ENCODE measurements at regions not wholly inside any gene's neighbourhood (a gene's known extent, or its start where the extent isn't known, plus 50 kb on each side); places are given as distances from the start of the nearest gene placed in this dataset.

DNA sequence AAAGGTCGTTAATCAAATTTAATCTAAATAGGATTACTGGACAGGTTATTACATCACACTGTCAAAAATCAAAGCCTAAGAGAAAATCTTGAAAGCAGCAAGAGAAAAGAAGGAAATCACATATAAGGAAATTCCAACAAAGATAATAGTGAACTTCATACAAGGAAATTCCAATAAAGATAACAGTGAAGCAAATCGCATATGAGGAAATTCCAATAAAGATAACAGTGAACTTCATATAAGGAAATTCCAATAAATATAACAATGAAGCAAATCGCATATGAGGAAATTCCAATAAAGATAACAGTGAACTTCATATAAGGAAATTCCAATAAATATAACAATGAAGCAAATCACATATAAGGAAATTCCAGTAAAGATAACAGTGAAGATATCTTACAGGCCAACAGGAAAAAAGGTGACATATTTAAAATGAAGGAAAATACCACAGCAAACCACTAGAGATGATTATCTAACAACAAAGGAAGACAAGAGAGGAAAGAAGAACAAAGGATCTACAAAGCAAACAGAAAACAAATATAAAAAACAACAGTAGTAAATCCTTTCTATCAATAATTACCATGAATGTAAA, 787.7 kb downstream of the CCDC85A start:
- Histone ChIP-seq H3K27me3 (replicated peaks; ENCODE audit: control insufficient read depth, insufficient read depth, low read length) (no peaks in the 10 kb centered on the region), H3K4me3 (ENCODE audit: low read depth, low read length) (no peak overlapping the region), H3K36me3 (ENCODE audit: control insufficient read depth, insufficient read depth, low read length) (no peaks in the 10 kb centered on the region), H3K9me3 (peaks cover 8% of the 10 kb centered on the region; the same call in 1 of the 2 replicates), H3K4me1 (0 out of 2 replicates have a peak, but pooled peaks cover 3% of the 10 kb centered on the region)
- peaks cover 26% of the 10 kb centered on the region for H3K9me3 Mint-ChIP-seq (ENCODE audit: unreplicated experiment)
- CTCF ChIA-PET: no interaction called here
- POLR2A ChIA-PET: no interaction called here
- no peak for DNase-seq
- intact Hi-C loops (cut with micrococcal nuclease; ENCODE audit: unreplicated experiment): no loop called here
- peaks cover 6% of the 10 kb centered on the region for H3K36me3 Mint-ChIP-seq (ENCODE audit: insufficient read depth, unreplicated experiment)
- H3K27me3 Mint-ChIP-seq (ENCODE audit: insufficient read depth, unreplicated experiment): no peaks in the 10 kb centered on the region
- H3K27ac Mint-ChIP-seq (ENCODE audit: unreplicated experiment): no peak overlapping the region
- no peaks in the 10 kb centered on the region for H3K4me1 Mint-ChIP-seq (ENCODE audit: low read depth, unreplicated experiment)
- BruUV-seq (replicated peaks): no TSS peak
- H3K4me3 Mint-ChIP-seq (ENCODE audit: unreplicated experiment): no peak overlapping the region
- TF ChIP-seq, protein P1, sequence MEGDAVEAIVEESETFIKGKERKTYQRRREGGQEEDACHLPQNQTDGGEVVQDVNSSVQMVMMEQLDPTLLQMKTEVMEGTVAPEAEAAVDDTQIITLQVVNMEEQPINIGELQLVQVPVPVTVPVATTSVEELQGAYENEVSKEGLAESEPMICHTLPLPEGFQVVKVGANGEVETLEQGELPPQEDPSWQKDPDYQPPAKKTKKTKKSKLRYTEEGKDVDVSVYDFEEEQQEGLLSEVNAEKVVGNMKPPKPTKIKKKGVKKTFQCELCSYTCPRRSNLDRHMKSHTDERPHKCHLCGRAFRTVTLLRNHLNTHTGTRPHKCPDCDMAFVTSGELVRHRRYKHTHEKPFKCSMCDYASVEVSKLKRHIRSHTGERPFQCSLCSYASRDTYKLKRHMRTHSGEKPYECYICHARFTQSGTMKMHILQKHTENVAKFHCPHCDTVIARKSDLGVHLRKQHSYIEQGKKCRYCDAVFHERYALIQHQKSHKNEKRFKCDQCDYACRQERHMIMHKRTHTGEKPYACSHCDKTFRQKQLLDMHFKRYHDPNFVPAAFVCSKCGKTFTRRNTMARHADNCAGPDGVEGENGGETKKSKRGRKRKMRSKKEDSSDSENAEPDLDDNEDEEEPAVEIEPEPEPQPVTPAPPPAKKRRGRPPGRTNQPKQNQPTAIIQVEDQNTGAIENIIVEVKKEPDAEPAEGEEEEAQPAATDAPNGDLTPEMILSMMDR (IDR thresholded peaks at IDR 0.05; ENCODE audit: insufficient read depth in 1 of 2, low read depth in 1 of 2, low read length in 1 of 2, severe bottlenecking in 1 of 2, unreplicated experiment in 1 of 2): no peak

DNA sequence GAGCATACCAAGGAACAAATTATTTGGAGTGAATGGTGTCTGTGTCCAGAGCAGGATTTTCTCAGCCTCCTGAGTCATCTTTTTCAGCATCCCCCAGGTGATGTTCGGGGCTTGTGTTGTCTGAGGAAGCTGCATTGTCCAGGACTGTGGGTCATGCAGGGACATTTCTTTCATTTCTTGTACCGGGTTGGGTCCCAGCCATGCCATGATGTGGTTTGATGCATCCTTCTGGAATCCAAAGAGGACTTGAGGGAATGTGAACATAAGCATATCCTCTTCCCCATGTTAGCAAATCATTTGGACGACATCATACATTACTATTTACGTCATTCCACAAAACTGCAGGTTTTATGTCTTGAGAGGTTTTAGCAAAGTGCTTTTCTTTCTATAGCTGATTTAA, 797.8 kb downstream of the CCDC85A start:
- Histone ChIP-seq H3K36me3 (ENCODE audit: control insufficient read depth, insufficient read depth, low read length) (no peaks in the 10 kb centered on the region), H3K4me1 (no peaks in the 10 kb centered on the region), H3K27me3 (replicated peaks; ENCODE audit: control insufficient read depth, insufficient read depth, low read length) (no peaks in the 10 kb centered on the region), H3K9me3 (peaks cover 7% of the 10 kb centered on the region; the same call in 1 of the 2 replicates), H3K4me3 (ENCODE audit: low read depth, low read length) (no peak overlapping the region)
- TF ChIP-seq, protein P1 (IDR thresholded peaks at IDR 0.05; ENCODE audit: insufficient read depth in 1 of 2, low read depth in 1 of 2, low read length in 1 of 2, severe bottlenecking in 1 of 2, unreplicated experiment in 1 of 2): no peak
- ChIA-PET CTCF (no interaction called here), POLR2A (no interaction called here)
- H3K4me1 Mint-ChIP-seq (ENCODE audit: low read depth, unreplicated experiment): no peaks in the 10 kb centered on the region
- no peak overlapping the region for H3K4me3 Mint-ChIP-seq (ENCODE audit: unreplicated experiment)
- DNase-seq: no peak
- intact Hi-C loops (cut with micrococcal nuclease; ENCODE audit: unreplicated experiment): no loop called here
- no TSS peak for BruUV-seq (replicated peaks)
- no peaks in the 10 kb centered on the region for H3K36me3 Mint-ChIP-seq (ENCODE audit: insufficient read depth, unreplicated experiment)
- peaks cover 36% of the 10 kb centered on the region for H3K9me3 Mint-ChIP-seq (ENCODE audit: unreplicated experiment)
- H3K27me3 Mint-ChIP-seq (ENCODE audit: insufficient read depth, unreplicated experiment): no peaks in the 10 kb centered on the region
- no peak overlapping the region for H3K27ac Mint-ChIP-seq (ENCODE audit: unreplicated experiment)

DNA sequence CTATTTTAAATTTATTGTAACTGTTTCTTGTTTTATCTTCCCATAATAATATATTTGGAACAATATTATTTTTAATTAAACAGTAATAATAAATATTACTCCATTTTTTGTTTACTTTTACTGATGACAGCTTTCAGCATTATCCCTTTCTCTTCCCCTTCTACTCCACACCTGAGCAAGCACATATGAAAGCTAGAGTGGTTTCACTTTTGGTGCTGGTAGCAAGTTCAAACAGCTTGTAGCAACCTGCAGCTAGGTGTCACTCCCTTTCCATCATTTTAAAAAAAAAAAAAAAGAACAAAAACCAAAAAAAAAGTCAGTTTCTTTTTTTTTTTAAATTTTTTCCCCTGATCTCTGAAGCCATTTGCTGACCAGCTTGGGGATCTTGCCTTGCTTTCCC, 801.8 kb downstream of the CCDC85A start:
- ChIA-PET POLR2A (no interaction called here), CTCF (no interaction called here)
- Mint-ChIP-seq H3K9me3 (ENCODE audit: unreplicated experiment) (peaks cover 14% of the 10 kb centered on the region), H3K4me1 (ENCODE audit: low read depth, unreplicated experiment) (no peaks in the 10 kb centered on the region), H3K4me3 (ENCODE audit: unreplicated experiment) (no peak overlapping the region), H3K27me3 (ENCODE audit: insufficient read depth, unreplicated experiment) (no peaks in the 10 kb centered on the region), H3K36me3 (ENCODE audit: insufficient read depth, unreplicated experiment) (no peaks in the 10 kb centered on the region), H3K27ac (ENCODE audit: unreplicated experiment) (no peak overlapping the region)
- no peaks in the 10 kb centered on the region for H3K27me3 ChIP-seq (replicated peaks; ENCODE audit: control insufficient read depth, insufficient read depth, low read length)
- H3K9me3 ChIP-seq: peaks cover 7% of the 10 kb centered on the region; the same call in 1 of the 2 replicates
- TF ChIP-seq, protein P1 (IDR thresholded peaks at IDR 0.05; ENCODE audit: insufficient read depth in 1 of 2, low read depth in 1 of 2, low read length in 1 of 2, severe bottlenecking in 1 of 2, unreplicated experiment in 1 of 2): no peak
- intact Hi-C loops (cut with micrococcal nuclease; ENCODE audit: unreplicated experiment): no loop called here
- H3K4me3 ChIP-seq (ENCODE audit: low read depth, low read length): no peak overlapping the region
- no TSS peak for BruUV-seq (replicated peaks)
- no peaks in the 10 kb centered on the region for H3K4me1 ChIP-seq
- no peaks in the 10 kb centered on the region for H3K36me3 ChIP-seq (ENCODE audit: control insufficient read depth, insufficient read depth, low read length)
- no peak for DNase-seq

Measured in Caco-2 (cell line).